GM23338 (cell line): ENCODE measurements at regions not wholly inside any gene's neighbourhood (a gene's known extent, or its start where the extent isn't known, plus 50 kb on each side); places are given as distances from the start of the nearest gene placed in this dataset.

Experiments
- ATAC-seq: fragments of 200-7000 bp; cut with Tn5 transposase; 3 replicates; pipeline ENCODE4 v1.9.1; 2020
- DNase-seq: peaks from one replicate; pipeline ENCODE4 v3.0.0-alpha.2; 2015; ENCODE audit warnings: low spot score
- H2AFZ ChIP-seq: fragments of 200-600 bp; sonication (generic); 2 replicates; pipeline ENCODE4 v1.8.0; 2016; ENCODE audit warnings: antibody characterized with exemption, mild to moderate bottlenecking, moderate library complexity
- H3F3A ChIP-seq: fragments of 200-600 bp; sonication (generic); replicated peaks from 2 replicates; pipeline ENCODE4 v1.8.0; 2017; ENCODE audit warnings: antibody characterized with exemption, mixed run types, low read depth
- H3K27ac ChIP-seq: fragments of 200-600 bp; sonication (generic); 2 replicates; pipeline ENCODE4 v1.6.1; 2016; ENCODE audit warnings: low read depth
- H3K27me3 ChIP-seq: fragments of 200-600 bp; sonication (generic); 2 replicates; pipeline ENCODE4 v1.8.0; 2016; ENCODE audit warnings: mild to moderate bottlenecking, mixed run types, moderate library complexity; ENCODE audit not compliant: insufficient read depth
- H3K36me3 ChIP-seq: fragments of 200-600 bp; sonication (generic); 2 replicates; pipeline ENCODE4 v1.8.0; 2016; ENCODE audit warnings: mild to moderate bottlenecking; ENCODE audit not compliant: insufficient read depth
- H3K4me1 ChIP-seq: fragments of 200-600 bp; sonication (generic); 2 replicates; pipeline ENCODE4 v1.8.0; 2016; ENCODE audit warnings: mild to moderate bottlenecking, moderate library complexity; ENCODE audit not compliant: insufficient read depth
- H3K4me2 ChIP-seq: fragments of 200-600 bp; sonication (generic); 2 replicates; pipeline ENCODE4 v1.7.1; 2017; ENCODE audit warnings: mixed run types
- H3K4me3 ChIP-seq: fragments of 200-600 bp; sonication (generic); 2 replicates; pipeline ENCODE4 v1.6.1; 2016; ENCODE audit warnings: mixed run types
- H3K79me2 ChIP-seq: fragments of 200-600 bp; sonication (generic); replicated peaks from 2 replicates; pipeline ENCODE4 v1.8.0; 2017; ENCODE audit warnings: mild to moderate bottlenecking; ENCODE audit not compliant: insufficient read depth
- H3K9me2 ChIP-seq: fragments of 200-600 bp; sonication (generic); 2 replicates; pipeline ENCODE4 v1.8.0; 2017; ENCODE audit not compliant: insufficient read depth
- H4K20me1 ChIP-seq: fragments of 200-600 bp; sonication (generic); replicated peaks from 2 replicates; pipeline ENCODE4 v1.8.0; 2017; ENCODE audit warnings: mild to moderate bottlenecking; ENCODE audit not compliant: insufficient read depth
- H3K27ac Mint-ChIP-seq: 2 replicates; pipeline ENCODE4 v1.8.0; 2020; ENCODE audit warnings: inconsistent platforms, mild to moderate bottlenecking, moderate library complexity, mixed read lengths
- H3K27me3 Mint-ChIP-seq: 3 replicates; pipeline ENCODE4 v1.8.0; 2022; ENCODE audit warnings: low read depth, mild to moderate bottlenecking, moderate library complexity, mixed read lengths, inconsistent platforms; ENCODE audit not compliant: insufficient read depth, poor library complexity
- H3K36me3 Mint-ChIP-seq: 3 replicates; pipeline ENCODE4 v1.8.0; 2021; ENCODE audit warnings: low read depth, mild to moderate bottlenecking, inconsistent platforms, moderate library complexity, mixed read lengths
- H3K4me1 Mint-ChIP-seq: 3 replicates; pipeline ENCODE4 v1.8.0; 2020; ENCODE audit warnings: mild to moderate bottlenecking, inconsistent platforms, mixed read lengths
- H3K4me3 Mint-ChIP-seq: 3 replicates; pipeline ENCODE4 v1.8.0; 2021; ENCODE audit warnings: moderate library complexity, mild to moderate bottlenecking, inconsistent platforms, mixed read lengths
- H3K9me3 Mint-ChIP-seq: 3 replicates; pipeline ENCODE4 v1.8.0; 2020; ENCODE audit warnings: moderate library complexity, mild to moderate bottlenecking, inconsistent platforms, mixed read lengths
- CREB1 ChIP-seq: fragments of 250-450 bp; sonication (Bioruptor Pico); IDR thresholded peaks from 2 replicates; pipeline ENCODE4 v1.5.0; 2020; ENCODE audit warnings: low read depth, mild to moderate bottlenecking, moderate library complexity
- EZH2 ChIP-seq: fragments of 200-600 bp; sonication (generic); IDR thresholded peaks from one replicate; pipeline ENCODE4 v1.8.0; 2017; ENCODE audit warnings: antibody characterized with exemption, mild to moderate bottlenecking, low read depth; ENCODE audit not compliant: unreplicated experiment
- EZH2phosphoT487 ChIP-seq: fragments of 200-600 bp; sonication (generic); IDR thresholded peaks from one replicate; pipeline ENCODE4 v1.8.1; 2018; ENCODE audit warnings: antibody characterized with exemption; ENCODE audit not compliant: unreplicated experiment
- JUNB ChIP-seq: IDR thresholded peaks from one replicate; pipeline ENCODE4 v1.6.1; 2016; ENCODE audit warnings: antibody characterized with exemption; ENCODE audit not compliant: unreplicated experiment
- NANOG ChIP-seq: IDR thresholded peaks from 2 replicates; pipeline ENCODE4 v1.6.1; 2016; ENCODE audit warnings: antibody characterized with exemption, borderline replicate concordance
- POLR2AphosphoS5 ChIP-seq: IDR thresholded peaks from 2 replicates; pipeline ENCODE4 v1.6.1; 2016; ENCODE audit warnings: antibody characterized with exemption, low read depth
- STAT1 ChIP-seq: IDR thresholded peaks from one replicate; pipeline ENCODE4 v1.6.1; 2016; ENCODE audit warnings: antibody characterized with exemption; ENCODE audit not compliant: unreplicated experiment
- ZNF114 ChIP-seq: fragments of 250-450 bp; sonication (Bioruptor Pico); IDR thresholded peaks from 2 replicates; pipeline ENCODE4 v1.5.0; 2020; ENCODE audit warnings: mild to moderate bottlenecking, moderate library complexity
- ZNF331 ChIP-seq: fragments of 250-450 bp; sonication (Bioruptor Pico); IDR thresholded peaks from 2 replicates; pipeline ENCODE4 v1.5.0; 2020; ENCODE audit warnings: low read depth, mild to moderate bottlenecking, moderate library complexity
- TF ChIP-seq, protein P1 (sequence below): IDR thresholded peaks from one replicate; pipeline ENCODE4 v1.6.1; 2018; ENCODE audit warnings: antibody characterized with exemption; ENCODE audit not compliant: unreplicated experiment
- TF ChIP-seq, protein P2 (sequence below): IDR thresholded peaks from 2 replicates; pipeline ENCODE4 v1.6.1; 2016; ENCODE audit warnings: antibody characterized with exemption
- TF ChIP-seq, protein P3 (sequence below), 2 experiments: fragments of 200-600 bp in 1 of 2; sonication (generic) in 1 of 2; conservative IDR thresholded peaks; 2 replicates each; pipeline versions ENCODE4 v1.5.1 to v1.6.1; 2016 to 2017; ENCODE audit warnings: antibody characterized with exemption in 2 of 2, low read depth in 2 of 2, mild to moderate bottlenecking in 2 of 2, moderate library complexity in 1 of 2

DNA sequence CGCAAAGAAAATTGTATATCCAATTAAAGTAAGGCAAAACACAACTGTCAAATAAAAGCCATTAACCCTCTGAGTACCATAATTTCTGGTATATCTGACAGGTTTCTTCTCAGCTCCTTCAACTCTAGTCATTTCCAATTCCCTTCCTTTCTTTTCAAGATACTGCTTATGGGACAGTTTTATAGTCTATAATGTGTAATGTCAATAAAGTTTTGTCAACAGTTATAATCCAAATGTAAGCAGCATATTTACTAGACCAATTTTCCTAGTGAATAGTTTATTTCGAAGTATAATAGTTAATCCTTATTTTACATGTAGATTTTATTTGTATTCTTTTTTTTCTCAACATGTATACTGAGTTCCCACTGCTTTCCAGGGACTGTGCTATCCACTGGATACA lies 1081.8 kb downstream of the EPHA7 start:
- no peaks in the 10 kb centered on the region for H3K9me3 Mint-ChIP-seq
- no peaks in the 10 kb centered on the region for H3K4me1 Mint-ChIP-seq
- DNase-seq: no peak
- H3K4me3 Mint-ChIP-seq: no peak overlapping the region
- no peaks in the 10 kb centered on the region for H3K27me3 Mint-ChIP-seq
- H3K9me2 ChIP-seq: no peaks in the 10 kb centered on the region
- H3K27ac Mint-ChIP-seq: no peak overlapping the region
- H3K36me3 ChIP-seq: no peaks in the 10 kb centered on the region
- no peak overlapping the region for H3K27ac ChIP-seq
- H3K79me2 ChIP-seq: no peaks in the 10 kb centered on the region
- no peaks in the 10 kb centered on the region for H3K27me3 ChIP-seq
- no peak overlapping the region for H3K4me3 ChIP-seq
- TF ChIP-seq JUNB (no peak), EZH2 (no peak), NANOG (no peak), ZNF331 (no peak), EZH2phosphoT487 (no peak), POLR2AphosphoS5 (no peak)
- TF ChIP-seq, protein P1, sequence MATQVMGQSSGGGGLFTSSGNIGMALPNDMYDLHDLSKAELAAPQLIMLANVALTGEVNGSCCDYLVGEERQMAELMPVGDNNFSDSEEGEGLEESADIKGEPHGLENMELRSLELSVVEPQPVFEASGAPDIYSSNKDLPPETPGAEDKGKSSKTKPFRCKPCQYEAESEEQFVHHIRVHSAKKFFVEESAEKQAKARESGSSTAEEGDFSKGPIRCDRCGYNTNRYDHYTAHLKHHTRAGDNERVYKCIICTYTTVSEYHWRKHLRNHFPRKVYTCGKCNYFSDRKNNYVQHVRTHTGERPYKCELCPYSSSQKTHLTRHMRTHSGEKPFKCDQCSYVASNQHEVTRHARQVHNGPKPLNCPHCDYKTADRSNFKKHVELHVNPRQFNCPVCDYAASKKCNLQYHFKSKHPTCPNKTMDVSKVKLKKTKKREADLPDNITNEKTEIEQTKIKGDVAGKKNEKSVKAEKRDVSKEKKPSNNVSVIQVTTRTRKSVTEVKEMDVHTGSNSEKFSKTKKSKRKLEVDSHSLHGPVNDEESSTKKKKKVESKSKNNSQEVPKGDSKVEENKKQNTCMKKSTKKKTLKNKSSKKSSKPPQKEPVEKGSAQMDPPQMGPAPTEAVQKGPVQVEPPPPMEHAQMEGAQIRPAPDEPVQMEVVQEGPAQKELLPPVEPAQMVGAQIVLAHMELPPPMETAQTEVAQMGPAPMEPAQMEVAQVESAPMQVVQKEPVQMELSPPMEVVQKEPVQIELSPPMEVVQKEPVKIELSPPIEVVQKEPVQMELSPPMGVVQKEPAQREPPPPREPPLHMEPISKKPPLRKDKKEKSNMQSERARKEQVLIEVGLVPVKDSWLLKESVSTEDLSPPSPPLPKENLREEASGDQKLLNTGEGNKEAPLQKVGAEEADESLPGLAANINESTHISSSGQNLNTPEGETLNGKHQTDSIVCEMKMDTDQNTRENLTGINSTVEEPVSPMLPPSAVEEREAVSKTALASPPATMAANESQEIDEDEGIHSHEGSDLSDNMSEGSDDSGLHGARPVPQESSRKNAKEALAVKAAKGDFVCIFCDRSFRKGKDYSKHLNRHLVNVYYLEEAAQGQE: no peak
- TF ChIP-seq, protein P2, sequence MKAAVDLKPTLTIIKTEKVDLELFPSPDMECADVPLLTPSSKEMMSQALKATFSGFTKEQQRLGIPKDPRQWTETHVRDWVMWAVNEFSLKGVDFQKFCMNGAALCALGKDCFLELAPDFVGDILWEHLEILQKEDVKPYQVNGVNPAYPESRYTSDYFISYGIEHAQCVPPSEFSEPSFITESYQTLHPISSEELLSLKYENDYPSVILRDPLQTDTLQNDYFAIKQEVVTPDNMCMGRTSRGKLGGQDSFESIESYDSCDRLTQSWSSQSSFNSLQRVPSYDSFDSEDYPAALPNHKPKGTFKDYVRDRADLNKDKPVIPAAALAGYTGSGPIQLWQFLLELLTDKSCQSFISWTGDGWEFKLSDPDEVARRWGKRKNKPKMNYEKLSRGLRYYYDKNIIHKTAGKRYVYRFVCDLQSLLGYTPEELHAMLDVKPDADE: no peak
- TF ChIP-seq, protein P3, sequence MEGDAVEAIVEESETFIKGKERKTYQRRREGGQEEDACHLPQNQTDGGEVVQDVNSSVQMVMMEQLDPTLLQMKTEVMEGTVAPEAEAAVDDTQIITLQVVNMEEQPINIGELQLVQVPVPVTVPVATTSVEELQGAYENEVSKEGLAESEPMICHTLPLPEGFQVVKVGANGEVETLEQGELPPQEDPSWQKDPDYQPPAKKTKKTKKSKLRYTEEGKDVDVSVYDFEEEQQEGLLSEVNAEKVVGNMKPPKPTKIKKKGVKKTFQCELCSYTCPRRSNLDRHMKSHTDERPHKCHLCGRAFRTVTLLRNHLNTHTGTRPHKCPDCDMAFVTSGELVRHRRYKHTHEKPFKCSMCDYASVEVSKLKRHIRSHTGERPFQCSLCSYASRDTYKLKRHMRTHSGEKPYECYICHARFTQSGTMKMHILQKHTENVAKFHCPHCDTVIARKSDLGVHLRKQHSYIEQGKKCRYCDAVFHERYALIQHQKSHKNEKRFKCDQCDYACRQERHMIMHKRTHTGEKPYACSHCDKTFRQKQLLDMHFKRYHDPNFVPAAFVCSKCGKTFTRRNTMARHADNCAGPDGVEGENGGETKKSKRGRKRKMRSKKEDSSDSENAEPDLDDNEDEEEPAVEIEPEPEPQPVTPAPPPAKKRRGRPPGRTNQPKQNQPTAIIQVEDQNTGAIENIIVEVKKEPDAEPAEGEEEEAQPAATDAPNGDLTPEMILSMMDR (conservative IDR thresholded peaks at IDR 0.05; ENCODE audit: low read depth in 2 of 2): no peak
- H3K4me2 ChIP-seq: no peak overlapping the region
- ATAC-seq: no peak
- H3K36me3 Mint-ChIP-seq: no peaks in the 10 kb centered on the region
- no peaks in the 10 kb centered on the region for H3F3A ChIP-seq
- no peaks in the 10 kb centered on the region for H4K20me1 ChIP-seq
- no peak overlapping the region for H2AFZ ChIP-seq
- H3K4me1 ChIP-seq: no peaks in the 10 kb centered on the region

DNA sequence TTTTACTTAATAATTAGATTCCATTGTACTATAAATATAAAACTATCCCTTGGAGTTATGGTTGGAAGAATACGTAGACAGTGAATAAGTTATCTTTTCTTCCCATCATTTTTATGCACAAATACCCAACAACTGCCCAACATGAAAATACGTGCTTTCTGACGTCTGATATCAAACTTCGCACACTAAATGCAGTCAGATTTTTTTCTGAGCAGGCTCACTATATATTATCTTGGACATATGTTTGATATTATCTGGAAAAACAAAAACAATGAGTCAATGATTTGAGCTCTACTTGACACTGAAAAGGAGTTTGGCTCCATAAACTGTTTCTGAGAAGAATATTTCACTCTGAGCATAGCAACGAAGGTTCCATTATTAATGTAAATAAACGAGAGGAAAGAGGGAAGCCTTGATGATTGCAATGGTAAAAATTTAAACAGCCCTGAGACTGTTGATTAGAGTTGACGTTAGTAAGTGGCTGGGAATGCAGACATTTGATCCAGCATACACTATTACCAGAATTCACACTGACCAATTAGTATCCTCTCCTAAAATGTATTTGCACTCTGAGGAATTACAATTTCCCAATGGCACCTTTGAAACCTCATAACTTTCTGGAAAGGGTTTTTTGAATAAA lies 1090.0 kb downstream of the EPHA7 start:
- H3K4me1 Mint-ChIP-seq: no peaks in the 10 kb centered on the region
- no peak overlapping the region for H3K4me2 ChIP-seq
- H4K20me1 ChIP-seq: no peaks in the 10 kb centered on the region
- H3K4me1 ChIP-seq: peaks cover 4% of the 10 kb centered on the region; the same call in 1 of the 2 replicates
- H3K27ac Mint-ChIP-seq: no peak overlapping the region
- TF ChIP-seq, protein P2: no peak
- TF ChIP-seq EZH2: no peak
- TF ChIP-seq ZNF331: no peak
- no peak for TF ChIP-seq POLR2AphosphoS5
- no peak for TF ChIP-seq STAT1
- no peak for TF ChIP-seq NANOG
- TF ChIP-seq, protein P1: no peak
- TF ChIP-seq ZNF114 (CRISPR knock-in tag): no peak
- TF ChIP-seq CREB1 (CRISPR knock-in tag): no peak
- H2AFZ ChIP-seq: no peak overlapping the region
- H3K4me3 ChIP-seq: no peak overlapping the region
- H3K27me3 Mint-ChIP-seq: no peaks in the 10 kb centered on the region
- no peaks in the 10 kb centered on the region for H3K36me3 ChIP-seq
- H3K79me2 ChIP-seq: no peaks in the 10 kb centered on the region
- H3K36me3 Mint-ChIP-seq: no peaks in the 10 kb centered on the region
- no peak overlapping the region for H3K4me3 Mint-ChIP-seq
- H3F3A ChIP-seq: no peaks in the 10 kb centered on the region
- DNase-seq: no peak
- no peak for ATAC-seq
- H3K9me3 Mint-ChIP-seq: no peaks in the 10 kb centered on the region
- H3K27me3 ChIP-seq: no peaks in the 10 kb centered on the region
- no peak overlapping the region for H3K27ac ChIP-seq
- H3K9me2 ChIP-seq: no peaks in the 10 kb centered on the region
